ENCODE measurements at regions not wholly inside any gene's neighbourhood (a gene's known extent, or its start where the extent isn't known, plus 50 kb on each side); places are given as distances from the start of the nearest gene placed in this dataset.
"Not testable (repeated sequence)": the region's sequence is repeated elsewhere in the genome, so short reads cannot be mapped to it uniquely, and the experiment has no call there.

GRCh38 chr3:75500357-75500756 is 163.8 kb upstream of the FRG2C start:
- TF ChIP-seq CTCF (IDR thresholded peaks at IDR 0.05 in 4 of 5, conservative IDR thresholded peaks at IDR 0.05 in 1 of 5); POLR2A (IDR thresholded peaks at IDR 0.05): not testable (repeated sequence)
